GM18951 (cell line): ENCODE measurements at regions not wholly inside any gene's neighbourhood (a gene's known extent, or its start where the extent isn't known, plus 50 kb on each side); places are given as distances from the start of the nearest gene placed in this dataset.

Experiments used
- POLR2A ChIP-seq: IDR thresholded peaks from 4 replicates; pipeline ENCODE4 v1.6.1; 2011; ENCODE audit warnings: mild to moderate bottlenecking; ENCODE audit not compliant: insufficient read length, insufficient read depth; ENCODE audit errors: extremely low read depth
- in situ Hi-C: fragments of 300-500 bp; cut with MboI; formaldehyde crosslinking; loops from one replicate; pipeline ENCODE4 v1.12.0; 2022; ENCODE audit warnings: low sequenced_read_pairs, mixed read lengths, inconsistent platforms; ENCODE audit not compliant: unreplicated experiment

DNA sequence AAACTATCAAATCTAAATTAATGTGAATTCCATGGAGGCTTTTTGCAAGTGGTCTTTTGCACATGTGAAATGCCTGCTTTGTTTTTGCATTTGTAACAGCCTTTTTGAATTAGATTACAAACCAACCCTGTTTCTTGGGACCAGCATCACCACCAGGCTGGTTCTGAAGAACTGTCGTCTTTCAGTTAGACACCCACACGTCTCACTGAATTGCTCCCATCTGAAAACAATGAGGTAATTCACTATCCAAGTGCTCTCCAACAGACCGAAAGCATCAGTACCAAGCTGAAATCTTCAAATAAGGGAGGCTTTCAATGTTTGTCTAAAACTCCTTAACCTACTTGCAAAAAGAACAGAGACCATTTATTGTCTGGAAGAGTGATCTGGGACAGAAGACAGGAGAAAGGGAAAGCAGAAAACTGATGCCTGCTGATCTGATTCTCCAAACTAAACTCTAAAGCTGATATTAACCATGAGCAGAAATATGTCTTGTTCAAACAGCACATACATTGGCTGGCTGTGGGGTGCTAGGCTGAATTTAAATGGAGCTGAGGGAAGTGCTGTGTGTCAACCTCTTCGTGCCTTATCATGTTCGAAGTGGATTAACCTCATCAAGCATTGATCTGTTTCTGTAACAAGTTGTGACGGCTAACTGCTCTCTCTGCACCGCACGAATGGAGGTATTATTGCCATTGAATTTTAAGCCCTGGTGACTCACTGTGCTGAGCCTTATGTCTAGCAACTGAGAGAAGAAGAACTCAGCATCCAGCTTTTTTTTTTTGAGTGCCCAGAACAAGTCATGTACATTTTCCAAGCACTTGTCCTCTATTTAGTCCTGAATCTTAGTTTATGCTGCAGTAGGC lies 213.7 kb upstream of the P2RY1 start:
- TF ChIP-seq POLR2A, result no peak
- in situ Hi-C loops, result no loop called here

- in situ Hi-C loops, result no loop called here
- TF ChIP-seq POLR2A, result no peak
These were observed 212.7 kb upstream of the P2RY1 start for GRCh38 chr3:152621967-152622810.

DNA sequence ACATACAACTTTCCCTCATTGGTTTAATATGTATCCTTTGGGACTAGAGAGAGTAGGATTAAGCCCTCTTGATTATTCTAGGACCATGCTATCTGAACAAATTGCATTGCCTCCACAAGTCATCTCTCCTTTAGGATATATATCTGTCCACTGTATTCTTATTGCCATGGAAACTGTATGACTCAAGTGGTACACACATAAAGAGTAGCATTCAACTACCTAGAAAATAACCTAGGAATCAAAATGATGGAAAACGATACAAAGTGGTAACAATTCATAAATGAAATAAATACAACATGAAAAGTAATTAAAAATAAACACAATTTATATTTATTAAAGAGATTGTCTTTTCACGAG lies 212.1 kb upstream of the P2RY1 start:
- in situ Hi-C loops, result no loop called here
- TF ChIP-seq POLR2A, result no peak

DNA sequence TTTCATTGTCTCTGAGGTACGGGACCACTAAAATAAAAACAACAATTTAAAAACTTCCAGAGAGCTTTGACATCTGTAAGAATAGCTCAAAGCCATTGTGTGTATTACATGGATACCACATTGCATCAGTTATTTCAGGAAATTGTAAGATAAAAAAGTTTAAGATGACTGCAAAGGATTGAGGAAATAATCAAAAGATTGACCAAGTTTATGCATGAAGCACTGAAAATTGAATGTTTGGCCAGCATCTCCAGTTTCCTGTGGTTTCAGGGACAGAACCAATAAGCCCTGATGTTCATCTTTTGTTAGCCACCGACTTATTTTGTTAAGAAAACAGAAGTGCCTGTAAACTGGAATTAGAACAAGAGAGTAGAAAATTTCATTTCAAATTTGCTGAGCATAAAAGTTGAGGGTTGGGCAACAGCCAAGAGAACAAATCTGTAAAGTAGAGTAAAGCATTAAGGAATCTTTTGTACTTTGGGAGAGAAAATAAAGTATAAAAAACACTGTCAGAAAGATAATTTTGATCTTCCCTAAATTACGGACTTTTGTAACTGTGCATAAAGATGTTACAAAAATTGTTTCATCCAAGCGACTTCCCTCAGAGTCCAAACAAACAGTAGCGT lies 211.5 kb upstream of the P2RY1 start:
- TF ChIP-seq POLR2A, result no peak
- in situ Hi-C loops, result no loop called here

- in situ Hi-C loops, result no loop called here
- no peak for TF ChIP-seq POLR2A
These were observed 208.7 kb upstream of the P2RY1 start for GRCh38 chr3:152626226-152626625.

- no peak for TF ChIP-seq POLR2A
- in situ Hi-C loops, result no loop called here
These were observed 206.4 kb upstream of the P2RY1 start for GRCh38 chr3:152628496-152628895.

DNA sequence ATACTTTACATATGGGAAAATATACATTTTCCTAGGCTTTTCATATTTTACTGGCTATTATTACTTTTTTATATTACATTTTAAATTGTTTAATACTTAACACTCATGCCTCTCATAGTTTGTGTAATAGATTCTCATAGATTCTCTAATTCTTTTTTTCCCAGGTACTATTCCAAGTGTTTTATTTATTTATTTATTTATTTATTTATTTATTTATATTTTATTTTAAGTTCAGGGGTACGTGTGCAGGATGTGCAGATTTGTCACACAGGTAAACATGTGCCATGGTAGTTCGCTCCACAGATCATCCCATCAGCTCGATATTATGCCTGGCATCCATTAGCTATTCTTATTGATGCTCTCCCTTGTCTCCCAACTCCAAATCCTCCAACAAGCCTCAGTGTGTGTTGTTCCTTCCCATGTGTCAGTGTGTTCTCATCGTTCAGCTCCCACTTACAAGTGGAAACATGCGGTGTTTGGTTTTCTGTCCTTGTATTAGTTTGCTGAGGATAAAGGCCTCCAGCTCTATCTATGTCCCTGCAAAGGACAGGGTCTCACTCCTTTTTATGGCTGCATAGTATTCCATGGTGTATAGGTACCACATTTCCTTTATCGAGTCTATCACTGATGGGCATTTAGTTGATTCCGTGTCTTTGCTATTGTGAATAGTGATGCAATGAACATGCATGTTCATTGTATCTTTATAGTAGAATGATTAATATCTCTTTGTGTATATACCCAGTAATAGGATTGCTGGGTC lies 205.4 kb upstream of the P2RY1 start:
- no peak for TF ChIP-seq POLR2A
- in situ Hi-C loops, result no loop called here

DNA sequence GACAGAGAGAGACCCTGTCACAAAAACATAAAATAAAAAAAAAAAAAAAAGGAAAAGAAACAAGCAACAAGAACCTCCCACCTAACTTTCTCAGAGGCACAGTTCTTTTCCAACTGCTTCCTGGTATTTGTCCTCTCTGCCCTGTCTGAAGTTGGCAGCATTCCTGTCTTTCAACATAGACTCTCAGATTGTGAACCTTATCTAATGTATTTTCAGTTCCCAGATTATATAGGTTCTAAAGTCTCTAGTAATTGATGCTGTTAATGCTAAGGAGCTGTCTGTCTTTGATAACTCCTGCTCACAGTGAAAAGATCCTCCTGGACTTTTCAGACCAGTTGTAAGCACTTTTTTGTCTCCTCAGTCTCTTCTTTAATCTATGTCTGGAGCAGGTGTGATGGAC lies 199.5 kb upstream of the P2RY1 start:
- no peak for TF ChIP-seq POLR2A
- in situ Hi-C loops, result no loop called here

- in situ Hi-C loops, result no loop called here
- TF ChIP-seq POLR2A, result no peak
These were observed 198.3 kb upstream of the P2RY1 start for GRCh38 chr3:152636651-152637050.

DNA sequence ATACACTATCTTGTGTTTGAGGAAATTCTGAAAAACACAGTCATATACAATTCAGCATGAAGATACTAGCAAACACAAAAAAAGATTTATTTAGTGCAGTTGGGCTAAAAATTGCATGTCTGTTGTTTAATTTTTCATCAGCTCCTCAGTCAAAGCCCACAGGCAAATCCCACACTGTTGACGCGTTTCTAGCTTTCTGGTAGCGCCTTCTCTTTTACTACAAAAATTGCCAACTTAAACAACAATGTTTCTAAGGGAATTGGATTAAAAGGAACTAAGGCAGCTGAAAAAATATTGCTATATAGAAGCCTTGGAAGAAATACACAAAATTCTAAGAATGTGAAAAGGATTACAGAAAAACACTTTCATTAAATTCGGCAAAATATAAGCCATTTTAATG lies 196.7 kb upstream of the P2RY1 start:
- TF ChIP-seq POLR2A, result no peak
- in situ Hi-C loops, result no loop called here

- in situ Hi-C loops, result no loop called here
- TF ChIP-seq POLR2A, result no peak
These were observed 196.1 kb upstream of the P2RY1 start for GRCh38 chr3:152638707-152639450.

DNA sequence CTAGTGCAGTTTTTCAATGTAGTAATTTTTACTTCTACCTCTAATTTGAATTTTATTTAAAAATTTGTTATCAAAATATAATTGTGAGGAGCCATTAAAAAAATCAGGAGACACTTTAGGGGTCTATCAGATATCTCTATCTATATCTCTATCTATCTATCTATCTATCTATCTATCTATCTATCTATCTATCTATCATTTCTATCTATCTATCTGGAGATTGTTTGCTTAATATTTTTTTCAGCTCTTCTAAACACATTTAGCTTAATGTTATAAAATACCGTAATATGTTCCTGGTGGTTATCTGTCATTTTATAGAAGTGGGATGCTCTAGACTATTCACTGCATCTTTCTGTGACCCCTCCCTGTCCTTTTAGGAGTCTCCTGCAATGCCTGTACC lies 193.7 kb upstream of the P2RY1 start:
- in situ Hi-C loops, result no loop called here
- TF ChIP-seq POLR2A, result no peak
